ENCODE measurements at regions not wholly inside any gene's neighbourhood (a gene's known extent, or its start where the extent isn't known, plus 50 kb on each side); places are given as distances from the start of the nearest gene placed in this dataset.
"Not testable (repeated sequence)": the region's sequence is repeated elsewhere in the genome, so short reads cannot be mapped to it uniquely, and the experiment has no call there.

- TF ChIP-seq, protein P1, sequence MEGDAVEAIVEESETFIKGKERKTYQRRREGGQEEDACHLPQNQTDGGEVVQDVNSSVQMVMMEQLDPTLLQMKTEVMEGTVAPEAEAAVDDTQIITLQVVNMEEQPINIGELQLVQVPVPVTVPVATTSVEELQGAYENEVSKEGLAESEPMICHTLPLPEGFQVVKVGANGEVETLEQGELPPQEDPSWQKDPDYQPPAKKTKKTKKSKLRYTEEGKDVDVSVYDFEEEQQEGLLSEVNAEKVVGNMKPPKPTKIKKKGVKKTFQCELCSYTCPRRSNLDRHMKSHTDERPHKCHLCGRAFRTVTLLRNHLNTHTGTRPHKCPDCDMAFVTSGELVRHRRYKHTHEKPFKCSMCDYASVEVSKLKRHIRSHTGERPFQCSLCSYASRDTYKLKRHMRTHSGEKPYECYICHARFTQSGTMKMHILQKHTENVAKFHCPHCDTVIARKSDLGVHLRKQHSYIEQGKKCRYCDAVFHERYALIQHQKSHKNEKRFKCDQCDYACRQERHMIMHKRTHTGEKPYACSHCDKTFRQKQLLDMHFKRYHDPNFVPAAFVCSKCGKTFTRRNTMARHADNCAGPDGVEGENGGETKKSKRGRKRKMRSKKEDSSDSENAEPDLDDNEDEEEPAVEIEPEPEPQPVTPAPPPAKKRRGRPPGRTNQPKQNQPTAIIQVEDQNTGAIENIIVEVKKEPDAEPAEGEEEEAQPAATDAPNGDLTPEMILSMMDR (conservative IDR thresholded peaks at IDR 0.05; ENCODE audit: low read depth, low read length) = not testable (repeated sequence)
- TF ChIP-seq EZH2 (IDR thresholded peaks at IDR 0.05; ENCODE audit: borderline replicate concordance, low read depth, low read length, poor library complexity, severe bottlenecking) = not testable (repeated sequence)
These were observed 239.1 kb downstream of the SHQ1 start for GRCh38 chr3:72609114-72609513.
